ENCODE measurements at regions not wholly inside any gene's neighbourhood (a gene's known extent, or its start where the extent isn't known, plus 50 kb on each side); places are given as distances from the start of the nearest gene placed in this dataset.

GRCh38 chrY:13612916-13613315 is 90.8 kb upstream of the TMSB4Y start:
- Histone ChIP-seq H2BK15ac (ENCODE audit: low read length) (no peak overlapping the region), H4K5ac (ENCODE audit: insufficient read length, low read depth, low read length) (no peak overlapping the region), H3K4me2 (ENCODE audit: insufficient read depth in 1 of 2, low read depth in 2 of 2, low read length in 2 of 2) (no peak overlapping the region), H3K14ac (ENCODE audit: insufficient read length) (no peak overlapping the region), H2BK12ac (ENCODE audit: low read depth, low read length) (no peak overlapping the region), H3K23me2 (ENCODE audit: low read depth, low read length) (no peaks in the 10 kb centered on the region), H4K20me1 (replicated peaks in 1 of 2; ENCODE audit: control insufficient read depth in 1 of 2, insufficient read depth in 2 of 2, low read length in 2 of 2) (no peaks in the 10 kb centered on the region), H4K8ac (ENCODE audit: extremely low read depth, insufficient read depth, low read length) (no peak overlapping the region), H3K36me3 (ENCODE audit: control insufficient read depth in 2 of 4, insufficient read depth in 4 of 4, low read length in 3 of 4) (no peaks in the 10 kb centered on the region), H3K56ac (replicated peaks; ENCODE audit: insufficient read length, low read depth, low read length) (no peak overlapping the region), H3K79me1 (ENCODE audit: low read depth, low read length) (no peaks in the 10 kb centered on the region), H2BK20ac (ENCODE audit: low read length) (no peak overlapping the region), H3K4me1 (replicated peaks in 1 of 4; ENCODE audit: control insufficient read depth in 3 of 4, insufficient read depth in 4 of 4, low read length in 3 of 4) (no peaks in the 10 kb centered on the region), H3K9me3 (ENCODE audit: insufficient read depth in 2 of 2, low read depth in 1 of 2, low read length in 1 of 2) (no peaks in the 10 kb centered on the region), H3K9ac (replicated peaks in 1 of 4; ENCODE audit: extremely low read depth in 1 of 4, low read depth in 3 of 4, low read length in 3 of 4) (no peak overlapping the region), H2AK5ac (ENCODE audit: low read depth, low read length) (no peak overlapping the region), H2BK5ac (ENCODE audit: low read depth, low read length) (no peak overlapping the region), H3K79me2 (ENCODE audit: control insufficient read depth in 1 of 2, insufficient read depth in 2 of 2, low read length in 2 of 2) (no peaks in the 10 kb centered on the region), H3K4me3 (ENCODE audit: extremely low read depth in 1 of 4, insufficient read depth in 2 of 4, low read depth in 3 of 4, low read length in 4 of 4) (no peak overlapping the region), H4K91ac (replicated peaks; ENCODE audit: insufficient read length, low read length) (no peak overlapping the region), H2AFZ (ENCODE audit: low read length) (no peak overlapping the region), H3K18ac (ENCODE audit: extremely low read depth, low read length) (no peak overlapping the region), H3K27ac (ENCODE audit: low read depth, low read length) (no peak overlapping the region), H3K27me3 (replicated peaks in 1 of 4; ENCODE audit: control insufficient read depth in 3 of 4, extremely low read depth in 1 of 4, insufficient read depth in 3 of 4, low read length in 3 of 4) (no peaks in the 10 kb centered on the region), H3K23ac (ENCODE audit: insufficient read length) (no peak overlapping the region), H3K4ac (replicated peaks; ENCODE audit: insufficient read length, low read depth, low read length) (no peak overlapping the region), H2BK120ac (replicated peaks; ENCODE audit: low read depth, low read length) (no peak overlapping the region)
- FAIRE-seq, result no peak
- CTCF ChIA-PET (ENCODE audit: partially characterized antibody), result no interaction called here
- WGBS, 2 experiments (ENCODE audit: extremely low coverage in 1 of 2, insufficient coverage in 1 of 2, insufficient read length in 1 of 2, insufficient replicate concordance in 2 of 2, low coverage in 1 of 2, low lambda C conversion rate in 2 of 2, missing lambda C conversion rate in 1 of 2), result 89% methylated on average over 1 of the region's 1 CpG; no CpG with 5 or more reads in 1 of the 2 experiments
- TF ChIP-seq CHD1 (IDR thresholded peaks at IDR 0.05; ENCODE audit: low read depth, low read length), result no peak
- no peak for TF ChIP-seq FOSL1 (IDR thresholded peaks at IDR 0.05; ENCODE audit: insufficient read depth, low read depth, low read length)
- no peak for TF ChIP-seq POLR2A (IDR thresholded peaks at IDR 0.05; ENCODE audit: control extremely low read depth in 1 of 2, low read depth in 2 of 2, low read length in 2 of 2)
- no peak for TF ChIP-seq CTBP2 (IDR thresholded peaks at IDR 0.05; ENCODE audit: borderline replicate concordance, insufficient read depth, insufficient read length, low read length)
- no peak for TF ChIP-seq YY1 (IDR thresholded peaks at IDR 0.05; ENCODE audit: low read depth, low read length)
- TF ChIP-seq SRF (IDR thresholded peaks at IDR 0.05; ENCODE audit: low read depth, low read length), result no peak
- no peak for TF ChIP-seq CREB1 (IDR thresholded peaks at IDR 0.05)
- TF ChIP-seq CTCF (IDR thresholded peaks at IDR 0.05; ENCODE audit: control extremely low read depth in 1 of 3, insufficient read depth in 1 of 3, low read depth in 1 of 3, low read length in 3 of 3), result no peak
- TF ChIP-seq E2F6 (IDR thresholded peaks at IDR 0.05), result no peak
- POLR2A ChIA-PET (ENCODE audit: partially characterized antibody), result no interaction called here
- DNase-seq (ENCODE audit: low read depth in 1 of 2, low spot score in 2 of 2), result no peak
